SK-N-MC (cell line): ENCODE measurements at regions not wholly inside any gene's neighbourhood (a gene's known extent, or its start where the extent isn't known, plus 50 kb on each side); places are given as distances from the start of the nearest gene placed in this dataset.

Source experiments
- EZH2 ChIP-seq: fragments of 200-600 bp; sonication (generic); IDR thresholded peaks from one replicate; pipeline ENCODE4 v1.6.1; 2017; ENCODE audit warnings: antibody characterized with exemption
- POLR2AphosphoS5 ChIP-seq: IDR thresholded peaks from 2 replicates; pipeline ENCODE4 v1.6.1; 2012; ENCODE audit warnings: mild to moderate bottlenecking, low read depth, low read length, borderline replicate concordance

DNA sequence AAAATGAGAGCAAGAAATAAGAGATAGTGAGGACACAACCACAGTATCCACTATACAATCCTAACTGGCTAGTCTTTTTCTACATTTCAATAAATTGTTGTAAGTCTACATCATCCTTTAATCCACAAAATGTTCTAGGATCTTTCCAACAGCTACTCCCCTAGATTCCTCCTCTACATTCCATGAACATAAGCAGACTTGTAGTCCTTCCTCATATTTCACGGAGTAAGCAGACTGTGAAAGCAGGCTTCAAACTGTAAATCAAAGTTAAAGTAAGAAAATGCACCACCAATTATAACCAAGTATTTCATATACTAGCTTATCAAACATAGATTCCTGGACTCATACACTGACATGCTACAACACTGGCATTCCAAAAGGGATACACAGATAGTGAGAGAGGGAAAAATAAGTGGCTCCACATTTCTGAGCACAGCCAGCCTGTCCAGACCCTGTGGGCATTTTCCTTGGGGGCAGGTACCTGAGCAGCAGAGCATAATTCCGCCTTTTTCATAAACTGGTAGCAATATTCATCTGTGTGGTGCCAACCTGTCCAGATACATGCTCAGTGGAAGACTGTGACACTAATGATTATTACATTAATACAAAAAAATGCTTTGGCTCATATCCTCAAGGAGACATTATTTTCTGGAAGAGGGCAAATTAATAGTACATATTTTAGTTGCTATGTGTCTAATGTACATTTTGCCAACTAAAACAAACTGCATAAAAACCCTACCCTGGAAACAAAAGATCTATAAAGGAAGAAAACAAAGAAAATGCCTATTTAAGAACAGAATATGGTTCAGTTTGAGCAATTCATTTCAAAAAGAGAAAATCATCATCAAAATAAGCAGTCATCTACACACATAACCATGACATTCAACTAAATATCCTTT is 113.3 kb upstream of the FSCB start:
- TF ChIP-seq EZH2 (no peak), POLR2AphosphoS5 (no peak)
